Neural progenitor cell (in vitro differentiated cells): ENCODE measurements at regions not wholly inside any gene's neighbourhood (a gene's known extent, or its start where the extent isn't known, plus 50 kb on each side); places are given as distances from the start of the nearest gene placed in this dataset.

ENCODE experiments used
- DNase-seq: peaks from one replicate; pipeline ENCODE4 v3.0.0-alpha.2; 2016; ENCODE audit warnings: low spot score
- H2AFZ ChIP-seq: fragments of 200-600 bp; sonication (generic); replicated peaks from 2 replicates; pipeline ENCODE4 v1.6.1; 2016; ENCODE audit warnings: antibody characterized with exemption
- H3F3A ChIP-seq: fragments of 200-600 bp; sonication (generic); 2 replicates; pipeline ENCODE4 v1.6.1; 2016; ENCODE audit warnings: antibody characterized with exemption, low read depth
- H3K27ac ChIP-seq: fragments of 200-600 bp; sonication (generic); 2 replicates; pipeline ENCODE4 v1.5.1; 2016; ENCODE audit warnings: mild to moderate bottlenecking
- H3K27me3 ChIP-seq: fragments of 200-600 bp; sonication (generic); 2 replicates; pipeline ENCODE4 v1.6.1; 2016; ENCODE audit warnings: mild to moderate bottlenecking, moderate library complexity
- H3K36me3 ChIP-seq: fragments of 200-600 bp; sonication (generic); 2 replicates; pipeline ENCODE4 v1.5.1; 2016
- H3K4me1 ChIP-seq: fragments of 200-600 bp; sonication (generic); 2 replicates; pipeline ENCODE4 v1.6.1; 2016; ENCODE audit warnings: mixed run types
- H3K4me2 ChIP-seq: fragments of 200-600 bp; sonication (generic); 2 replicates; pipeline ENCODE4 v1.6.1; 2016
- H3K4me3 ChIP-seq: fragments of 200-600 bp; sonication (generic); 2 replicates; pipeline ENCODE4 v1.5.1; 2016
- H3K79me2 ChIP-seq: fragments of 200-600 bp; sonication (generic); 2 replicates; pipeline ENCODE4 v1.6.1; 2016; ENCODE audit warnings: low read depth
- H3K9ac ChIP-seq: fragments of 200-600 bp; sonication (generic); 2 replicates; pipeline ENCODE4 v1.6.1; 2016
- H3K9me3 ChIP-seq: fragments of 200-600 bp; sonication (generic); 2 replicates; pipeline ENCODE4 v1.5.1; 2016; ENCODE audit warnings: low read depth
- H4K20me1 ChIP-seq: fragments of 200-600 bp; sonication (generic); 2 replicates; pipeline ENCODE4 v1.6.1; 2016; ENCODE audit warnings: low read depth
- H3K27ac Mint-ChIP-seq: 3 replicates; pipeline ENCODE4 v1.8.0; 2021; ENCODE audit warnings: mixed read lengths
- H3K27me3 Mint-ChIP-seq: 2 replicates; pipeline ENCODE4 v1.8.0; 2022; ENCODE audit warnings: low read depth, mild to moderate bottlenecking, inconsistent platforms, moderate library complexity, mixed read lengths; ENCODE audit not compliant: insufficient read depth
- H3K36me3 Mint-ChIP-seq: 3 replicates; pipeline ENCODE4 v1.8.0; 2021; ENCODE audit warnings: mixed read lengths
- H3K4me1 Mint-ChIP-seq: 3 replicates; pipeline ENCODE4 v1.8.0; 2021; ENCODE audit warnings: mixed read lengths
- H3K4me3 Mint-ChIP-seq: 3 replicates; pipeline ENCODE4 v1.8.0; 2021; ENCODE audit warnings: mild to moderate bottlenecking, moderate library complexity, mixed read lengths
- H3K9me3 Mint-ChIP-seq: 3 replicates; pipeline ENCODE4 v1.8.0; 2020; ENCODE audit warnings: mixed read lengths
- CTCF ChIP-seq: fragments of 200-600 bp; sonication (generic); IDR thresholded peaks from 2 replicates; pipeline ENCODE4 v1.5.1; 2017; ENCODE audit warnings: antibody characterized with exemption, mild to moderate bottlenecking
- EZH2 ChIP-seq: fragments of 200-600 bp; sonication (generic); IDR thresholded peaks from 2 replicates; pipeline ENCODE4 v1.6.1; 2017; ENCODE audit warnings: antibody characterized with exemption, mild to moderate bottlenecking, moderate library complexity
- EZH2phosphoT487 ChIP-seq: fragments of 200-600 bp; sonication (generic); IDR thresholded peaks from 2 replicates; pipeline ENCODE4 v1.6.1; 2017; ENCODE audit warnings: antibody characterized with exemption

GRCh38 chrX:34279866-34280560 lies 147.9 kb upstream of the FAM47A start:
- H3K79me2 ChIP-seq, result no peaks in the 10 kb centered on the region
- H3K36me3 ChIP-seq, result no peaks in the 10 kb centered on the region
- H3K27ac ChIP-seq, result no peak overlapping the region
- no peak overlapping the region for H3K4me3 ChIP-seq
- no peak overlapping the region for H3K4me3 Mint-ChIP-seq
- no peak overlapping the region for H2AFZ ChIP-seq
- no peaks in the 10 kb centered on the region for H3K9me3 Mint-ChIP-seq
- H3K27me3 Mint-ChIP-seq, result no peaks in the 10 kb centered on the region
- no peak for TF ChIP-seq EZH2
- no peak for TF ChIP-seq CTCF
- TF ChIP-seq EZH2phosphoT487, result no peak
- no peaks in the 10 kb centered on the region for H3K36me3 Mint-ChIP-seq
- H3K9ac ChIP-seq, result no peak overlapping the region
- H3K4me2 ChIP-seq, result no peak overlapping the region
- H4K20me1 ChIP-seq, result no peaks in the 10 kb centered on the region
- H3K4me1 Mint-ChIP-seq, result no peaks in the 10 kb centered on the region
- H3F3A ChIP-seq, result no peaks in the 10 kb centered on the region
- no peak overlapping the region for H3K27ac Mint-ChIP-seq
- H3K4me1 ChIP-seq, result peaks cover 6% of the 10 kb centered on the region
- H3K9me3 ChIP-seq, result no peaks in the 10 kb centered on the region
- DNase-seq, result no peak
- no peaks in the 10 kb centered on the region for H3K27me3 ChIP-seq

GRCh38 chrX:34275699-34276098 lies 143.6 kb upstream of the FAM47A start:
- no peak overlapping the region for H3K27ac Mint-ChIP-seq
- H3K9ac ChIP-seq, result no peak overlapping the region

GRCh38 chrX:34270434-34270833 lies 138.3 kb upstream of the FAM47A start:
- H3K36me3 Mint-ChIP-seq, result no peaks in the 10 kb centered on the region
- no peaks in the 10 kb centered on the region for H3K36me3 ChIP-seq
- H3K4me3 Mint-ChIP-seq, result no peak overlapping the region
- no peaks in the 10 kb centered on the region for H4K20me1 ChIP-seq
- no peaks in the 10 kb centered on the region for H3K79me2 ChIP-seq
- H3K9me3 ChIP-seq, result no peaks in the 10 kb centered on the region
- H2AFZ ChIP-seq, result no peak overlapping the region
- no peaks in the 10 kb centered on the region for H3K27me3 Mint-ChIP-seq
- no peak overlapping the region for H3K27ac ChIP-seq
- H3K27ac Mint-ChIP-seq, result no peak overlapping the region
- H3K4me2 ChIP-seq, result no peak overlapping the region
- no peaks in the 10 kb centered on the region for H3K9me3 Mint-ChIP-seq
- H3K4me1 ChIP-seq, result peaks cover 3% of the 10 kb centered on the region
- TF ChIP-seq CTCF (no peak), EZH2 (no peak), EZH2phosphoT487 (no peak)
- H3F3A ChIP-seq, result no peaks in the 10 kb centered on the region
- H3K9ac ChIP-seq, result no peak overlapping the region
- H3K4me1 Mint-ChIP-seq, result peaks cover 14% of the 10 kb centered on the region
- no peak for DNase-seq
- H3K4me3 ChIP-seq, result no peak overlapping the region
- H3K27me3 ChIP-seq, result no peaks in the 10 kb centered on the region

More at GRCh38 chrX:34275699-34276098, 143.6 kb upstream of the FAM47A start:
- Mint-ChIP-seq H3K4me3 (no peak overlapping the region), H3K36me3 (no peaks in the 10 kb centered on the region), H3K4me1 (no peaks in the 10 kb centered on the region), H3K27me3 (no peaks in the 10 kb centered on the region), H3K9me3 (no peaks in the 10 kb centered on the region)
- no peaks in the 10 kb centered on the region for H3K4me1 ChIP-seq
- H3K27me3 ChIP-seq, result no peaks in the 10 kb centered on the region
- no peak overlapping the region for H3K4me3 ChIP-seq
- H2AFZ ChIP-seq, result no peak overlapping the region
- no peaks in the 10 kb centered on the region for H3F3A ChIP-seq
- no peak overlapping the region for H3K27ac ChIP-seq
- peak; percentile 25 for DNase-seq
- no peaks in the 10 kb centered on the region for H3K79me2 ChIP-seq
- H3K36me3 ChIP-seq, result no peaks in the 10 kb centered on the region
- no peak overlapping the region for H3K4me2 ChIP-seq
- TF ChIP-seq CTCF, result peak; percentile 53
- no peak for TF ChIP-seq EZH2phosphoT487
- no peaks in the 10 kb centered on the region for H4K20me1 ChIP-seq
- no peaks in the 10 kb centered on the region for H3K9me3 ChIP-seq
